ENCODE measurements at regions not wholly inside any gene's neighbourhood (a gene's known extent, or its start where the extent isn't known, plus 50 kb on each side); places are given as distances from the start of the nearest gene placed in this dataset.

DNA sequence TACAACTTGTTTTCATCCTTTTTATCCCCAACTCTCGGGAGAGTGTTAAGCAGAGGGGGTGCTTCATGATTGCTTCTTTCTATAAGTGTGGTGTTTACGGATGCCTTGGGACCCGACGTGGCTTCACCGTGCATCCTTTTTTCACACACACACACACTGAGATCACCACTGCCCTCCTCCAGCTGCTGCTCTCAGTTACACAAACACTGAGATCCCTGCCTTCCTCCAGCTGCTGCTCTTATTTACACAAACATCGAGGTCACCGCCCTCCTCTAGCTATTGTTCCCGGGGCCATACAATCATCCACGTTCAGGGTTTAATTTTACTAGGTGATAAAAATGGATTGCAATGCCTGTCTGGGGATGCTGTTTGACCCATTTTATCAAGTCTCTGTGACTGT, 155.4 kb upstream of the FAM9B start:
- TF ChIP-seq, protein P1, sequence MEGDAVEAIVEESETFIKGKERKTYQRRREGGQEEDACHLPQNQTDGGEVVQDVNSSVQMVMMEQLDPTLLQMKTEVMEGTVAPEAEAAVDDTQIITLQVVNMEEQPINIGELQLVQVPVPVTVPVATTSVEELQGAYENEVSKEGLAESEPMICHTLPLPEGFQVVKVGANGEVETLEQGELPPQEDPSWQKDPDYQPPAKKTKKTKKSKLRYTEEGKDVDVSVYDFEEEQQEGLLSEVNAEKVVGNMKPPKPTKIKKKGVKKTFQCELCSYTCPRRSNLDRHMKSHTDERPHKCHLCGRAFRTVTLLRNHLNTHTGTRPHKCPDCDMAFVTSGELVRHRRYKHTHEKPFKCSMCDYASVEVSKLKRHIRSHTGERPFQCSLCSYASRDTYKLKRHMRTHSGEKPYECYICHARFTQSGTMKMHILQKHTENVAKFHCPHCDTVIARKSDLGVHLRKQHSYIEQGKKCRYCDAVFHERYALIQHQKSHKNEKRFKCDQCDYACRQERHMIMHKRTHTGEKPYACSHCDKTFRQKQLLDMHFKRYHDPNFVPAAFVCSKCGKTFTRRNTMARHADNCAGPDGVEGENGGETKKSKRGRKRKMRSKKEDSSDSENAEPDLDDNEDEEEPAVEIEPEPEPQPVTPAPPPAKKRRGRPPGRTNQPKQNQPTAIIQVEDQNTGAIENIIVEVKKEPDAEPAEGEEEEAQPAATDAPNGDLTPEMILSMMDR (conservative IDR thresholded peaks at IDR 0.05 in 1 of 2, IDR thresholded peaks at IDR 0.05 in 1 of 2; ENCODE audit: extremely low read depth in 1 of 2, insufficient read depth in 1 of 2, low read depth in 1 of 2, low read length in 2 of 2), result no peak
- TF ChIP-seq EZH2 (IDR thresholded peaks at IDR 0.05; ENCODE audit: borderline replicate concordance, low read length), result no peak

Measured in mammary epithelial cell (primary cell).